ENCODE measurements at regions not wholly inside any gene's neighbourhood (a gene's known extent, or its start where the extent isn't known, plus 50 kb on each side); places are given as distances from the start of the nearest gene placed in this dataset.

DNA sequence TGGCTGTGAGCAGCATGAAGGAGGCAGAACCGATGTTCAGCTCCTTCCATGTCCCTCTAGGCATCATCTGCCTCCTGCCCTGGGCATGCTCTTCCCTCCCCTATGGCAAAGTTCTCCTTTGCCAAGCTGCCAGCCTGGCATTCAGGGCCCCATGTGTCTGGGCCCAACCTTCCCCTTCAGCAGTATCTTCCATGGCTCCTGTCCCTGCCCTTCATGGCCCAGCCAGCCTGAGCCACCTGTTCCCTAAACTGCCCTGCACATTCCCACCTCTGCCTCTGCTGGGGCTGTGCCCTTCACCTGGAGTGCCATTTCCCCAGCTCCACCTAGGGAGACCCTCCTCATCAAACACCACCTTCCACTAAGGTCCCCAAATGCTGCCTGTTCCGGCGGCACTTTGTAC is 74.0 kb upstream of the TCL1A start:
- TF ChIP-seq, protein P1, sequence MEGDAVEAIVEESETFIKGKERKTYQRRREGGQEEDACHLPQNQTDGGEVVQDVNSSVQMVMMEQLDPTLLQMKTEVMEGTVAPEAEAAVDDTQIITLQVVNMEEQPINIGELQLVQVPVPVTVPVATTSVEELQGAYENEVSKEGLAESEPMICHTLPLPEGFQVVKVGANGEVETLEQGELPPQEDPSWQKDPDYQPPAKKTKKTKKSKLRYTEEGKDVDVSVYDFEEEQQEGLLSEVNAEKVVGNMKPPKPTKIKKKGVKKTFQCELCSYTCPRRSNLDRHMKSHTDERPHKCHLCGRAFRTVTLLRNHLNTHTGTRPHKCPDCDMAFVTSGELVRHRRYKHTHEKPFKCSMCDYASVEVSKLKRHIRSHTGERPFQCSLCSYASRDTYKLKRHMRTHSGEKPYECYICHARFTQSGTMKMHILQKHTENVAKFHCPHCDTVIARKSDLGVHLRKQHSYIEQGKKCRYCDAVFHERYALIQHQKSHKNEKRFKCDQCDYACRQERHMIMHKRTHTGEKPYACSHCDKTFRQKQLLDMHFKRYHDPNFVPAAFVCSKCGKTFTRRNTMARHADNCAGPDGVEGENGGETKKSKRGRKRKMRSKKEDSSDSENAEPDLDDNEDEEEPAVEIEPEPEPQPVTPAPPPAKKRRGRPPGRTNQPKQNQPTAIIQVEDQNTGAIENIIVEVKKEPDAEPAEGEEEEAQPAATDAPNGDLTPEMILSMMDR (IDR thresholded peaks at IDR 0.05) = no peak
- no peak for TF ChIP-seq EZH2 (IDR thresholded peaks at IDR 0.05; ENCODE audit: borderline replicate concordance, insufficient read depth, low read depth, low read length, poor library complexity, severe bottlenecking)
